Activated T-cell treated with anti-CD3 and anti-CD28 coated beads for 48 hours (primary cell): ENCODE measurements at regions not wholly inside any gene's neighbourhood (a gene's known extent, or its start where the extent isn't known, plus 50 kb on each side); places are given as distances from the start of the nearest gene placed in this dataset.
A peak's percentile ranks its signal among the peaks of the same experiment; 100 is the strongest.

Experiments used
- DNase-seq: peaks from one replicate; pipeline ENCODE4 v3.0.0-alpha.2; 2020; ENCODE audit warnings: low read depth

DNA sequence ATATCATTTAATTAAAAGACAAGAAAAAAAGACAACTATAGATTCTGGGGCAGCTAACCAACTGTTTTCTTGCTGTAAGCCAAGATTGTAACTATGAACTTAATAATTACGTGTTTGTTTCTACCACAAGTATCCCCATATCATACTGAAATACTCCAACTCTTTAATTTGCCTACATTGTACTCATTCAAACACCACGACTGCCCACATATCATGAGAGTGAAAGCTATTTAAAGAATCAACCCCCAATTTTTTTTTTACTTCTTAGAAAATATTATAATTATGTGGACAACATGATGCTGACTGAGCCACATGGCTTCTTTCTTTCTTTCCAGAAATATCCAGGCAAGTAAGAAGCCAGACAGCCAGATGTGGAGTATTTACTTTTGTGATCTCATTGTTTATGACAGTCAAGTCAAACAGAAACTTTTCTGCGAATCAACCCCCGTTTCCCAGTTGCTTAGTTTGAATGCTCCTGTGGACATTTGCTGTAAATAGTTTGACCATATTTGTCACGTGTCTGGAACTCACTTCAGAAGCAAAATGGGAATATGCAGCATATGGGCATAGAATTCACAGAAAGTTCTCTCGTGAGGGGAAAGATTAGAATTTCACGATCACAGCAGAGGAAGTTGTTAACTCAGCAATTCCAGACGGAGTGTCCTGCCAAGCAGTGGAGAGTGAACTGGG lies 126.8 kb upstream of the PSMD7 start:
- no peak for DNase-seq

DNA sequence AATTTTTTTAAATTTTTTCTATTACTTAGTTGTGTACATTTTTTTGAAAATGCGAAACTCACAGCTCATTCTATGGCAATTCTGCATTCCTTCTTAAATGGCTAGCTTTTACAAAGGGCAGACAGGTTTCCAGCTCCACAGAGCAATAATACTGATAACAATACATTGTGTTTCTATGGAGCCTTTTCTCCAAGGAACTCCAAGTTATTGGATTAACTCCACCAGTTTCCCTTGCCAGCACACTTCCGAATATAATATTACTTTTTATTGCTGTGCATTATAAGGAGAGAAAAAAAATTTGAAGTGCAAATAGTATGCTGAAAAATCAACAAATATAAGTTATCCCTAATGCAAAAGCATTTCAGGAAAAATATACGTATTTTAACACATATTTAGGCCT lies 127.5 kb upstream of the PSMD7 start:
- no peak for DNase-seq

DNA sequence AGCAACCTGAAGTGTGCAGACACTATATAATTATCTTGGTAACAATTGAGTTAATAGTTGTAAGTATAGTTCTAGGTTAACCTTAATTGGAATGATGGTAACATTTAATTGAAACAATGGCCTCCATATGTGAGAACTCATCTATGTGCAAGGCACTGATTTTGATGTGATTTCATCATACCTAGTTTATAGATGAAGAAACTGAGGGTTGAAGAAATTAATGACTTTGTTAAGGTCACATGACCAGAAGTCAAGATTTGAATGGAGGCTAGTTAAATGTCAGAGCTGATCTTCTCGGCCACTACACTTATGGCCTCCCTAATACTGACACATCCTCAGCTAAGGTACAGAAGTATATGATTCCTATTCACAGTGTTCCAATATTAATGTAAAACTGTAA lies 128.2 kb upstream of the PSMD7 start:
- DNase-seq, result no peak

DNA sequence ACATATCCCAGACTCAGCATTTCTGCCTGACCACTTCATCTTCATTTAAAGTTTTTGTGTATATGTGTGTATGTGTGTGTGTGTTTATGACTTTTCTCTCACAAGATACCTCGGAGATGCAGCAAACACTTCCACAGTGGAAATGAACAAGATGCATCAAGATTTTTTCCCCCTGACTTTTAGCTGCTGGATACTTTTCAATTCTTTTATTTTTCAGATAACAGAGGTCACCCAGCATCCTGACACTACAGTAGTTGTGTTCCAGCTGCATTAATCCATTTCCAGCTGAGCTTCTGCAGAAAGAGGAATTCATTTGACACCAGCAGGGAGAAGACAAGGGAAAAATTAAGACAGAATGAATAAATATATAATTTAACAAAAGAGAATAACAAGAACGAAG lies 130.2 kb upstream of the PSMD7 start:
- DNase-seq, result no peak

DNA sequence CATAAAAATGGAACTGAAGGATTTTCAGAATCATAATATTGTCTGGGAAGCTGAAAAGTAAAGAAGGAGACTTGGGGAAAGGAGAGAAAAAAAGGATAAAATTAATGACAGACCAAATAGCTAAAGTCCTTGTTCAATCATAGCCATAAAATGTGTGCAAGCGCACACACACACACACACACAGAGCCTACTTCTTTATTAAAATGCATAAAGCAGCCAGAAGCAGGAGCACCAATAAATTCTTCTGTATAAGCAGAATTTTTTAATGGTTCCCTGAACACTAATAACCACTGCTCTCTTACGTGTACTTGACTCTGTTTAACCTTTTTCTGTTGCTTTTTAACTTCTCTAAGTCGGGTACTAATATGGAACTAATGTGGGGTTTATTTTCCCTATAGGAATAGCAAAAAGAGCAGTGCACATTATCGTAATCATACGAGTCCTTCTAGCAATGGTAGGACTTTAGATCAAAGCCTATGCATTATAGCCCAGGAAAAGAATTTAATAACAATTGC lies 131.0 kb upstream of the PSMD7 start:
- DNase-seq, result no peak

DNA sequence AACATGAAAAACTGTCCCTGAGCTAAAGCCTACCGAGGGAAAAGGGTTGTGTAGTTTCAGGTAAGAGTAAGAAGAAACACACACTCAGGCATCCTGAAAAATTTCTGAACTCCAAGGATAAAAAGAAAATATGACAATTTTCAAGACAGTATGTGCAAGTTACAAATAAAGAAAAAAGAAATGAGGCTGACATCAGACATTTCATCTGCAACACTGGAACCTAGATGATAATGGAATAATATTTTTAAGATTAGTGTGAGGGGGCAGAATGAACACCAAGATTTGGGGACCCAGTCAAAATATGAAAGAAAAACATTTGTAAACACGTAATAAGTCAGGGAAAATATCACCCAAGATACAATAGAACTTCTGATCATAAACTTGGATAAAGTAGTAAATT lies 135.9 kb upstream of the PSMD7 start:
- DNase-seq, result no peak

DNA sequence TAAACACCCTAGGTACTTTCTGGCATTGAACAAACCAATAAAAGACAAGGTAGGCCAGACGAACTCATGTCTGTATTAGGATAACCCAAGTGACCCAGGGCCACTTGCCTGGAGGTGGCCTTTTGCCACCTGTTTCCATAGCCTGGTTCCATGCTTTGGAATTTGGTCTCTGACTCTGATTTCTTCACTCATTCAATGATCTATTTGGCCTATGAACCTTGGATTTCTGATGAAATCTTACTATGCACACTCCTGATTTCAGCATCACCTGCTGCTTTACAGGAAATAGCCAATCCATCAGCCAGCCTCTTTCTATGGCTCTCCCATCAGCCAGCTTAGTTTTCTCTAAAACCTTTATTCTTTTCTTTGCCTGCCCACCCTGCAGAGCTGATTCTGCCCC lies 142.8 kb upstream of the PSMD7 start:
- DNase-seq, result no peak

DNA sequence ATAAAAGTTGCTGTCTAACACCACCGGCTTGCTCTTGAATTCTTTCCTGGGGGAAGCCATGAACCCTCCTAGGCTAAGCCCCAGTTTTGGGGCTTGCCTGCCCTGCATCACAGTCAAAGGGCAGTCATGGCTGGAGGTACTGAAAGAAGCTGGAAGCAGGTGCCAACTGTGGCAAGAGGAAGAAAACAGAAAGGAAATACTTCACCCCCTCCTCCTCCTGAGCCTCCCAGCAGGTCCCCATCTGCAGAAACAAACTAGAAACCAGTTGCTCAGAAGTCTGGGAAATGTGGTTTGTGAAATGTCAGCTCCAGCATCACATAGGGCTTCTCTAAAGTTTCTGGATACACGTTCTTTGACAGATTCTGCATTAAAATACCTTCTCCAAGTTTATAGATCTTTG lies 150.0 kb upstream of the PSMD7 start:
- DNase-seq, result no peak

DNA sequence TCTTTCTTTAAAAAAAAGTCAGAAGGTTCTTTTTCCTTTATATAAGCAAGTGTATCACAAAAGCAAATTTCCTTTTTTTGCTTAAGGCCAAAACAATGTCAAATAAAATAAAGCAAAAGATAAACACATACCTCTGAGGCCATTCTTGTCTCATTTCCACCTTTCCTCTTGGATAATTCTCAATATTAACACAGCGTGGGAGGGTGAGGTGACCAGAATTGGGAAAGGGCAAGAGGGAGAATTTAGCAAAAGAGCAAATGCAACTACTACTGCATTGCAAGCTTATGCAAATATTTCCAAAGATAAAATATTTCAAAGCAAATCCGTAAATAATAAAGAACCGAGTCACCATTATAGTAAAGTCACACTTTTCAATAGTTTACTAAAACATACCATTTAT lies 153.4 kb upstream of the PSMD7 start:
- no peak for DNase-seq

DNA sequence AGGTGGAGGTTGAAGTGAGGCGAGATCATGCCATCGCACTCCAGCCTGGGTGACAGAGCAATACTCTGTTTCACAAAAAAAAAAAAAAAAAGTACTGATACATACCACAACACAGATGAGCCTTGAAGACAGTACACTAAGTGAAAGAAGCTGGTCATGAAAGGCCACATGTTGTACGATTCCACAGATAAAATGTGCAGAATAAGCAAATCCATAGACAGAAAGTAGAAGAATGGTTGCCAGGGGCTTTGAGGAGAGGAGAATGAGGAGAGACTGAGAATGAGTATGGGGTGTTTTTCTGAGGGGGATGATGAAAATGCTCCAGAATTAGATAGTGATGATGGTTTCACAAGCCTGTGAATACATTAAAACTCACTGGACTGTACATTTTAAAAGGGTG lies 155.6 kb upstream of the PSMD7 start:
- no peak for DNase-seq

DNA sequence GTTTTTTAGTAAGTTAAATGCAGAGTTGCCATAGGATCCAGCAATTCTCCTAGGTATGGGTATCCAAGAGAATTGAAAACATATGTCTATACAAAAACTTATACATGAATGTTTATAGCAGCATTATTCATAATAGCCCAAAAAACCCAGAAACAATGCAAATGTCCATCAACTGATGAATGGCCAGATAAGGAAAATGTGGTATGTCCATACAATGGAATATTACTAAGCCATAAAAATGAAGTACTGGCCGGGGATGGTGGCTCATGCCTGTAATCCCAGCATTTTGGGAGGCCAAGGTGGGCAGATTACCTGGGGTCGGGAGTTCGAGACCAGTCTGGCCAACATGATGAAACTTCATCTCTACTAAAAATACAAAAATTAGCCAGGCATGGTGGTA lies 156.1 kb upstream of the PSMD7 start:
- DNase-seq, result no peak

DNA sequence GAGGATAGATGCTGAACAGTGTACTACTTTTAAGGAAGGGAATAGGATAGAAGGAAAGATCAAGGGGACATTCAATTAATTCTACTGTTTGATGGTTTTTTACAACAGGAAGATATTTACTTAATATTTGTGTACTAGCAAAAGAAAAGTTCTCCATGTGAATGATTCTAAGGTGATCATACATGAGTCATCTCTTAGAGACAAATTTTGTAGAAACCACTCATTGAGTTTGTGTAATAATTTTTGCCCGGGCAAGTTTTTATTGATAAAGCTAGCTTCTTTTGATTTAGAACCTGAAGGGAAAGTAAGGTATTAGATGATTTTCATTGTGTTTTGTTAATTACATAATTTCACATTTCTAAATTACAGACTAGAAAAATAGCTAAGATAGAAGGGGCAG lies 172.8 kb upstream of the PSMD7 start:
- no peak for DNase-seq

DNA sequence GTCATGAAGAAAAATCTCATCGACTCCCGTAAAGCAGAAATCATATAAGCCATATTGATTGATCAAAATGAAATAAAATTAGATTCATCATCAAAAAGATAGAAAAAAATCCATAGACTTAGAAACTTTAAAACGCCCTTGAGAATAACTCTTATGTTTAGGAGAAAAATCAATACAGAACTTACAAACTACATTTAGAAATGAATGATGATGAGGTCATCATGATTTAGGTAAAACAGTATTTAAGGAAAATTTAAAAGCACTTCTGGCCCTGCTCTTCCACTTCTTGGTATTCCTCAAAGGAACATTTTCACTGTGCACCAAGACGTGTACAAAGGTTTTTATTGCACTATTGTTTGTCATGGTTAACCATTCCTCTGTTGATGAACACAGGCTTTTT lies 173.4 kb upstream of the PSMD7 start:
- no peak for DNase-seq

DNA sequence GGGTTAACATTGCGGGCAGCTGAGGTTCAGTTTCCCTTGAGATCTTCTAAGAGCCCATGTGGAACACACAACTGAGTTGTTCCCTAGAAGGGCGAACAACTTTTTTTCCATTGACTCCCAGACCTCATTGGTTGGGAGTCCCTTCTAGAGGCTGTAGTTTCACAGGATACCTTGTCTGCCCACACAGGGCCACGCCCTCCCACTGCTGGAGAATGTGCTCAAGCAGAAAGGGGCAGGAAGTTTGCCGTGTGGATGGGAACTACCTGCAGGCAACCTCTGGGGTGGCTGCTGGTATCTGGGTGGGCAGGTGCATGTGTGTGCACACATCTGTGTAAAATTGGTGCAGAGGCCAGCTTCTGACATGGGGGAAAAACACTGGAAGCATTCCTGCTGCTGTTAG lies 178.8 kb upstream of the PSMD7 start:
- DNase-seq, result no peak

DNA sequence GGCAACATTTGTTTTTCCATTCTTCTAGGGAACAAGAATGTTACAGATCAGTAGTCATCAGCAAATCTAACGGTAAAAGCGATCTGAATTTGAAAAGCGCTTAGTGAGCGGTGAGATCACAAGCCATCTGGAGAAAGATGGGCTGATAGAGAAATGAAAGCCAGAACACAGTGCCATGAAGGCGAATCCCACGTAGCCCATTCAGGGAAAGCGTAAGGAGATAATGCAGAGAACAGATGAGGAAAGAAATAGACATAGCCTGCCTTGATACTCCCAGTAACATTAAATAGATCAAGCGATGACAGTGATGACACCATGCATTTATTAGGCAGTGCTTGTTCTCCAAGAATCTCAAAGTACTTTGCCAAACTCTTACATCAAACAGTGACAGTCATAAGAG lies 183.1 kb upstream of the PSMD7 start:
- no peak for DNase-seq

DNA sequence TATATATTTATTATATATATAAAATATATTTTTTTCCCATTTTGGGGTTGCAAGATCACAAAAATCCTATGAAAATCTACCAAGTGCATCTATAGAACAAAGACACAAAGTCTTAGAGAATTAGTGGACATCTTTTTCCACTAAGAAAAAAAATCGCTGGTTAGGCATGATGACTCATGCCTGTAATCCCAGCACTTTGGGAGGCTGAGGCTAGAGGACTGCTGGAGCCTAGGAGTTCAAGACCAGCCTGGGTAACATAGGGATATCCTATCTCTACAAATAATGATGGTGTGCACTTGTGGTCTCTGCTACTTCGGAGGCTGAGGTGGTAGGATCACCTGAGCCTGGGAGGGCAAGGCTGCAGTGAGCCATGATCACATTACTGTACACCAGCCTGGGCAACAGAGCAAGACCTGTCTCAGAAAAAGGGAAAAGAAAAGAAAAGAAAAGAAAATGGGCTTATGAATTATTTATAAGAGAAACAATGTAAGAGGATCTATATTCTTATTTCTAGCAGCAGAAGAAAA lies 185.1 kb upstream of the PSMD7 start:
- no peak for DNase-seq

DNA sequence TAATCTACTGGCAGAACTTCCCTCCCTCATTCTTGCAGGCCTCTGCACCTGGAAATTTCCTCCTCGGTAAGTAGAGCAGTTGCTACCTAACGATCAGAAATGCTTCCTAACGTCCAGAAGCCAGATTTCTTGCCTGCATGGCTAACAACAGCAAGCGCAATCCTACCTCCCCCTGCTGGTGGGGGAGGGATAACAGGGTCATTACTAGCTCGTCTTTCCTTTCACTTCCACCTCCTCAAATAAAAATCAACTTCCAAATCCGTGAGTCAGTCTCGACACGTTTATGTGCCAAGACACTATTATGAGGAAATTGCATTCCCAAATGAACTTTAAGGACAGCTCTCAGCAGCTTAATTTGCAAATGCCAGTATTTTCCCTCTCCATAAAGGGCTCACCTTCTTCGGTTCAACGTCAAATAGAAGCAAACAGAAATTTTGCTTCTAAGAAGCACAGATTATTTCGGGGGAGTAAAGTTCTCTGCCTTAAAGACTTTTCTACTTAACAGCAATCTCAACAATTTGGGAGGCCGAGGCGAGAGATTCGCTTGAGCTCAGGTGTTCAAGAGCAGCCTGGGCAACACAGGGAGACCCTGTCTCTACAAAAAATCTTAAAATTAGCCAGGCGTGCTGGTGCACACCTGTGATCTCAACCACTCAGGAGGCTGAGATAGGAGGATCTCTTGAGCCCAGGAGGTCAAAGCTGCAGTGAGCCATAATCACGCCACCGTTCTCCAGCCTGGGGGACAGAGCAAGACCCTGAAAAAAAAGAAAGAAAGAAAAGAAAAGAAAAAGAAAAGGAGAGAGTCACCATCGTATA lies 188.6 kb upstream of the PSMD7 start:
- DNase-seq, result peak; percentile 29

DNA sequence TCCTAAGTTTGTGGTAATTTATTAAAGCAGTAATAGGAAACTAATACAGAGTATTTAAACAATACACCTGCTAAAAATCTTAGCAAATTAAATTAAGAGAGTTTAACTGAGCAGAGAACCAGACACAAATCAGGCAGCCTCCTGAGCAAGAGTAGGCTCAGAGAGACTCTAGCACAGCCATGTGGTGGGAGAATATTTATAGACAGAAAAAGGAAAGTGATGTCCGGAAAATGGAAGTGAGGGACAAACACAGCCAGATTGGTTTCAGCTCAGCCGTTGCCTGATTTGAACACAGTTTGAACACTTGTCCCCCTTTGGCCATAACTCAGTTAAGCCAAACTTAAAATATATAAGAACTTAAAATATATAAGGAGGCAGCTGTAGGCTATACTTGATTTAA lies 192.6 kb upstream of the PSMD7 start:
- DNase-seq, result no peak

DNA sequence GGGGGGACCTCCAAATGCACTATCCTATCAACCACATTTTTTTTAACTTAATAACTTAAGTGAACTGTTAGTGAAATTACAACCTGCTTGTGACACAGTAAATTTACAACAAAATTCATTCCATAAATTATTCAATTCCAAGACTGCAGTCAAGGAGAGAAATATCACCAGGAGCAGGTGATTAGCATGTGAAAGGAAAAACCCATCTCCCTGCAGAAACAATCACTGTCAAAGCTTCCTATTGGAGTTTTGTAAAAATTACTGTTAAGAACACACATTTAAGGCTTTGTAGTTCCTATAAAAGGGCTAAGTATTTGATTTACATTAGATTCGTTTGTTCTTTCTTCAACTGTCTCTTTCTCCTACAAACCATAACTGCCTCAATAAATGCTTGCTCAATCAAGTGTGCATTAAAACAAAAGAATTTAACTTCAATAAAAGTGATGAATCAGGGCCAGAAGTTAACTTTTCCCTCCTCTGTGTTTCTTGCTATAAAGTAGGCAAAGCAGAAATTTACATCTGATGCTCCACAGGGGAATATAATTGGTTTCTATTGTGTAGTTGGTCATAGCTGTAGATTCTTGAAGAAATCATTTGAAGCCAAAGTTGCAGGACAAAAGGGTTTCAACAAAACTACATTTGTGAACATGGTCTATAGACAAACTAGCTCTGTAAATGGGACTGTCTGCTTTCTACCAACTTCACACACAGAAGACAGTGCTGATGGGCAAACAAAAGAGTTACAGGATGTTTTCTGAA lies 195.1 kb upstream of the PSMD7 start:
- no peak for DNase-seq

DNA sequence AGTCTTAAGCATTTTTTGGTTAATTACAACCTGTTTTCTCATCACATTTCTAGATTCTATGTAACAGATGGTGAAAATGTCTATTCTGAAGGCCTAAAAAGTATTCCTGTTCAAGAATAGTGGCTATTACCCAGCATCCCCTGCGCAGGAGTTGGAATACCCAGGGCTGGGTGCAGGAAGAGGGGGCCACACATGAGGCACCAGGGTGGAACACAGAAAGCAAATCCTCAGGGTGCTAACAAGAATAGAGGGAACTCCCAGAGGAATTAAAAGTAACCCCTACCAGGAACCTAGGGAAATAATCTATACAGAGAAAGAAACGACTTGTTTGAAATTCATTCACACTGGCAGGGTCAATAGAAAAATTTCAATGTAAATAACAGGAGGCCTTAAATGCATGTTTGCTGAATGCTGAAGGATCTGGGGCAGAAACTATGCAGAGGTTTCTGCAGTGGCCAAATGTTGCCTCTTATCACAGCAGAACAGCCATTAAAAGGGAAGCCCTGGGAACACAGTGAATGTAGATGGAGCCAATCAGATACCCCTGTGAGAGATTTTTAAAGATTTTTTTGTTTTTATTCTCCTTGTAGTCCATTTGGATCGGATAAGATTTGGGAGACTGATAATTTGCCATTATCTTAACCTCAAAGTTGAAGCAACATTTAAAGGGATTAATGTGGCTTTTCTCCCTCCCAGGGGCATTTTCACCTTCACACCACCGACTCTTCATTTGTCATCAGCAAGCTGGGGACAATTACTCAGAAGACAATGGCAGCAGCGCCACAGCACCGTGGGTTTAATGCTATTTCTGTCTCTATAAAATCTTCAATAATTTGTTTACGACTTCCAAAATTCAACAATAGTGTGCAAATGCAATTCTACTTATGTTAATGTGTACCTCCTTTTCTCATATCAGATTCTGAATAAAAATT lies 196.0 kb upstream of the PSMD7 start:
- no peak for DNase-seq

DNA sequence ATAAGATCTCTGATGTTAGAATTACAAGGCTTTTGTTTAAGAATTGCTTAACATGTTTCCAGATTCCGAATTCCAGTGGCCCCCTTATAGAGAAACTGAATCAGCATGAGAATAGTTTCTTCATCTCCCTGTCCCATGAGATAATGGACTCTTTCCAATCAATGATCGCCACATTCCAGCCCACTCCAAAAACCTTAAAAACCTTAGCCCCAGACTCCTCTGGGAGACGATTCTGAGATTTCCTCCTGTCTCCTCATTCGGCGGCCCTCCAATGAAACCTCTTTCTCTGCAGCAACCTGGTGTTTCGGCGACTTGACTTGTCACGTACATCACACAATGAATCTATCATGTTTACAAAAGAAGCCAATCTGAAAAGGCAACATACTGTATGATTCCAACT lies 197.1 kb upstream of the PSMD7 start:
- no peak for DNase-seq

DNA sequence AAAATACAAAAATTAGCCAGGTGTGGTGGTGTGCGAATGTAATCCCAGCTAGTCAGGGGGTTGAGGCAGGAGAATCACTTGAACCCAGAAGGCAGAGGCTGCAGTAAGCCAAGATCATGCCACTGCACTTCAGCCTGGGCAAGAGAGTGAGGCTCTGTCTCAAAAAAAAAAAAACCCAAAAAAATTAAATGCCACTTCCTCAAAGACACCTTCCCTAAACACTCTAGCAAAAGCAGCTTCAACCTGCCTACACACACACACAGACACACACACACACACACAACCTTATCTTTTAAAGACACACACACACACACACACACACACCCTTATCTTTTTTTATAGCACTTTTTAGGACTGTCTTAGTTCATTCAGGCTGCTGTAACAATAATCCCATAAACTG lies 201.7 kb upstream of the PSMD7 start:
- DNase-seq, result no peak
